HUDEP-2 (cell line): ENCODE measurements at regions not wholly inside any gene's neighbourhood (a gene's known extent, or its start where the extent isn't known, plus 50 kb on each side); places are given as distances from the start of the nearest gene placed in this dataset.

Source experiments
- DNase-seq, 76 experiments: peaks; one replicate each; lab custom pipeline; 2025; ENCODE audit not compliant: unreplicated experiment in 76 of 76; lab: John Stamatoyannopoulos, UW

- no peak for DNase-seq
These were observed 104.6 kb downstream of the AMY1C start for GRCh38 chr1:103854279-103854678.

GRCh38 chr1:103859721-103860120 is 110.0 kb downstream of the AMY1C start:
- no peak for DNase-seq

- no peak for DNase-seq
These were observed 149.1 kb downstream of the AMY1C start for GRCh38 chr1:103898576-103899345.

- DNase-seq: no peak
These were observed 150.3 kb downstream of the AMY1C start for GRCh38 chr1:103900005-103900404.

GRCh38 chr1:103901072-103901471 is 151.4 kb downstream of the AMY1C start:
- no peak for DNase-seq

- no peak for DNase-seq
These were observed 155.7 kb downstream of the AMY1C start for GRCh38 chr1:103905363-103905762.

GRCh38 chr1:103911450-103911849 is 161.8 kb downstream of the AMY1C start:
- DNase-seq: no peak

GRCh38 chr1:103917795-103918194 is 168.1 kb downstream of the AMY1C start:
- DNase-seq: no peak

- DNase-seq: no peak
These were observed 182.2 kb downstream of the AMY1C start for GRCh38 chr1:103931891-103932290.

GRCh38 chr1:103937763-103938357 is 188.2 kb downstream of the AMY1C start:
- DNase-seq: no peak

- DNase-seq: no peak
These were observed 191.4 kb downstream of the AMY1C start for GRCh38 chr1:103941086-103941485.

- no peak for DNase-seq
These were observed 192.3 kb downstream of the AMY1C start for GRCh38 chr1:103942029-103942428.

- no peak for DNase-seq
These were observed 196.1 kb downstream of the AMY1C start for GRCh38 chr1:103945774-103946173.

GRCh38 chr1:103948526-103948925 is 198.8 kb downstream of the AMY1C start:
- no peak for DNase-seq

GRCh38 chr1:103949779-103950178 is 200.1 kb downstream of the AMY1C start:
- no peak for DNase-seq

GRCh38 chr1:103953386-103953785 is 203.7 kb downstream of the AMY1C start:
- DNase-seq: no peak

- no peak for DNase-seq
These were observed 209.0 kb downstream of the AMY1C start for GRCh38 chr1:103958699-103959098.

- no peak for DNase-seq
These were observed 209.9 kb downstream of the AMY1C start for GRCh38 chr1:103959565-103959964.

GRCh38 chr1:103960045-103960444 is 210.3 kb downstream of the AMY1C start:
- DNase-seq: no peak

GRCh38 chr1:103960710-103961109 is 211.0 kb downstream of the AMY1C start:
- DNase-seq: no peak

- DNase-seq: no peak
These were observed 237.1 kb downstream of the AMY1C start for GRCh38 chr1:103986792-103987191.

GRCh38 chr1:103997631-103998030 is 247.9 kb downstream of the AMY1C start:
- DNase-seq: no peak
